Activated naive CD4-positive, alpha-beta T cell treated with anti-CD3 and anti-CD28 coated beads, Interleukin-2, amount 50 U/mL, for 16 hours (primary cell): ENCODE measurements at regions not wholly inside any gene's neighbourhood (a gene's known extent, or its start where the extent isn't known, plus 50 kb on each side); places are given as distances from the start of the nearest gene placed in this dataset.
"Not testable (repeated sequence)": the region's sequence is repeated elsewhere in the genome, so short reads cannot be mapped to it uniquely, and the experiment has no call there.

Experiments used
- DNase-seq: peaks from one replicate; pipeline ENCODE4 v3.0.0-alpha.2; 2020

DNA sequence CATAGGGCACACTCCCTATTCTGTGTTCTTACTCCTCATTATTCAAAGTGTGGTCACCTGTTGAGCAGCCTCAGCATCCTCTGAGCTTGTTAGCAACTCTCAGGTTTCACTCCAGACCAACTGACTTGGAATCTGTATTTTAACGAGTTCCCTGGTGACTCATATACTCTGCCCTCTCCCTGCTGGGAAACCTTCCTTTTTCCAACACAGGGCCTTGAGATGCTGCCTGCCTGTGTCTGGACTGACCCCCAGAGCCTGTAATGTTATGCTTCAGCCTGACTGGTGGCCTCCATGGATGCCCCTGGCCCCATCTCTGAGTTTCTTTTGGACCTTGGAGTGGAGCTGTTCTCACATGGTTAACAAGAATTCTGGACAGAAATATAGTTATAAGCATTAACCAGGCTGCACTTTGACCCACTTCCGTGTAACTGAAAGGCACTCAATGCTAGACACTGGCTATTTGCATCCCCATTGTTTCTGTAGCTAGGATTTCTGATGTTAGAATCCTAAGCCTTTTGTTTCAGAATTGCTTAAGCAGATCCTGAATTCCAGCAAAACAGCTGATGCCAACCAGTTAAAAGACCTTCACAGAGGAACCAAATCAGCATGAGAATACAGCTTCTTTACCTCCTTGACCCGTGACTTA is 262.6 kb downstream of the STIM2 start:
- DNase-seq = no peak

DNA sequence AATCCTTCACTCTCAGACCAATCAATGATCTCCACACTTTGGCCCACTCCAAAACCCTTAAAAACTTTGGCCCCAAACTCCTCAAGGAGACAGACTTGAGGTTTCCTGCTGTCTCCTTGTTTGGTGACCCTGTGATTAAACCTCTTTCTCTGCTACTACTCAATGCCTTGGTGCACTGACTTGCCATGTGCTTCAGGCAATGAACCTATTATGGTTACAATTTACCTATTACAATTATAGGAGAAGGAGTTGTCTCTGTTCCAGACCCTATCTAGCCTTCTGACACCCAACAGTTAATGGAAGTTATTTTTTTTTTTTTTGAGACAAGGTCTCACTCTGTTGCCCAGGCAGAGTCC is 263.1 kb downstream of the STIM2 start:
- DNase-seq = no peak

DNA sequence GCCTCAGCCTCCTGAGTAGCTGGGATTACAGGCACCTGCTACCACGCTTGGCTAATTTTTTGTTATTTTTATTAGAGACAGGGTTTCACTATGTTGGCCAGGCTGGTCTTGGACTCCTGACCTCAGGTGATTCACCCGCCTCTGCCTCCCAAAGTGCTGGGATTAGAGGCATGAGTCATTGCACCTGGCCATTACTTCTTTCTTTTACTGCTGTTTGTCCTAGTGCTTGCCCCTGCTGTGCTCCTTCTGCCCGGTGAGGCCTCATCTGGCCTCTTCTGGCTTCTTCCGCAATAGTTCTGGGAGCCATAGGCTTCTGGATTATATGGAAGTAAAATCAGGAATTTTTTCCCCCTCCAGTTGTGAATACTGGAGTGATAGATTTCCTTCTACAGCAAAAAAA is 266.3 kb downstream of the STIM2 start:
- not testable (repeated sequence) for DNase-seq

DNA sequence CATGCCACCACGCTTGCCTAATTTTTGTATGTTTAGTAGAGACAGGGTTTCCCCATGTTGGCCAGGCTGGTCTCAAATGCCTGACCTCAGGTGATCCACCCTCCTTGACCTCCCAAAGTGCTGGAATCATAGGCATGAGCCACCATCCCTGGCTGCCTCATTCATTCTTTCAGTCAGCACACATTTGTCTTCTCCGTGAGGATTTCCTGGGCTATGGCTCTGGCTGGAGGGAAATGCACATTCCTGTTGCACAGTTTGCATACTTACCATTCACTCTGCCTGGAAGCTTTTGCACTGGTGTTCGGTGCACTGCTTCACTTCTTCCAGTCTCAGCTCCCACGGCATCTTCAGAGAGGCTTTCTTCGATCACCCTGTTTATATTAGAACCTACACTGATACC is 267.8 kb downstream of the STIM2 start:
- no peak for DNase-seq

DNA sequence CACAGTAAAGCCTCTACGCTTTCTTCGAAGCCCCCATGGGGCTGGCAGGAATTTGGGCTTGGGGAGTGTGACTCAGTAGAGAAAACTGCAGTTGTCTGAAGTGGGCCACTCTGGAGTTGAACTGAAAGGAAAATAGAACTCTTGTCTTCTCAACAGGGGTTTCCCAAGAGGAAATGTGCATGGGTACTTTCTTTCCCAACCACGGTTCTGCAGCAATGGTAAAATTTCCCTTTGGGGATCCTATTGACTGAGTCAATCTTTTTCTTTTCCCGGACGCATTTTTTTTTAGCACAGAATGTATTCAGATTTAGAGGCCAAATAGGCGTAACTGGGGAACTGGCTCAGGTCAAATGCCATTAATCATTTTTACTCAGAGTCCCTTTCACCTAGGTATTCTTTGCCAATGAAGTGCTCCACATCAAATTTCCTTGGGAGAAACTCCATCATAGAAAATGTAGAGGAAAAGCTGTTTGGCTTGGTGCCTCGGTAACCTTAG is 269.3 kb downstream of the STIM2 start:
- no peak for DNase-seq

DNA sequence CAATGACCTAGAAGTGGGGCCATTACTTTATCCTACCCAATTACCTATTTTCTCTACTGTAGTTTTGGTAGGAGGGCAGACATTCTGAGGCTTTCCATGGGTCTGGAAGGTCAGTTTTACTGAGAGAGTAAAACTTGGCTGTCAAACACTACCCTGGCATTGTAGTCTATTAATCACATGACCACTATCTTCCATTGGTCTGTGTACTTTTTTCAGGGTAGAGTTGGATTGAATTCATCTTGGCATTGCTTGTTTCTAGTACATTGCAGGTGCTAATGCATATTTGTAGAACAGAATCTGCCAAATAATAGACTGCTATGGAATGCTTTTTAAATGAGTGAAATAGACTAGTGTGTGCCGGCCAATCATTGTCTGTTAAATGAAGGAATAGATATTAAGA is 271.9 kb downstream of the STIM2 start:
- no peak for DNase-seq

DNA sequence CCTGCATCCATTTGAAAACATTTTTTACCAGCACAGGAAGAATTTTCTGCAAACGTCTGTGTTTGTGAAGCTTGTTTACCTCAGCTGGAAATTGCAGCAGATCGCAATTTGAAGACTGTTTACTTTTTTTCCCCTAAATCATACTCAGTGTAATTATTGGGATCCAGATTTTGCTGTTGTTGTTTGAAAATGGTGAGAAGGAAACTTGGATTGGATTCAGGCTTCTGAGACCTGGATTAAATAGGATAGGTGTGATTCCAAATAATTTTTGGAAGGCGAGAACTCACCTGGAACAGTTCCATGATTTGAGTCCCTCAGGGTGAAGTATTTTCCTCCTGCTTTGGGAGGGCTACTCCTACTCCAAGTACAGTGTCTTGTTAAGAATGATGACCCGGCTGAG is 279.8 kb downstream of the STIM2 start:
- DNase-seq = no peak

DNA sequence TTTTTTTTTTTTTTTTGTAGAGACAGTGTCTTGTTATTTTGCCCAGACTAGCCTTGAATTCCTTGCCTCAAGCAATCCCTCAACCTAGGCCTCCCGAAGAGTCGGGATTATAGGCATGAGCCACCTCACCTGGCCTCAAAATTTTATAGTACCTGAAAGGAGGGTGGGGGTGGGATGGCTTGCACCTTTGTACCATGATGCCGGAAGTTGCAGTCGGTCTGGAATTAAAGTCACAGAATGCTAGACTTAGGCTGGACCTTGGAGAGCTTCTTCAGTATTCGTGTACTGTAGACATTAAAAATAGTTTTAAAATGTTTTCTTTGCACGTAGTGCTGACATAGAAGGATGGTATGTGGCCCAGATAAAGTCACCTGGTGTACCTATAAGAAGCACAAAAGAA is 280.9 kb downstream of the STIM2 start:
- no peak for DNase-seq

DNA sequence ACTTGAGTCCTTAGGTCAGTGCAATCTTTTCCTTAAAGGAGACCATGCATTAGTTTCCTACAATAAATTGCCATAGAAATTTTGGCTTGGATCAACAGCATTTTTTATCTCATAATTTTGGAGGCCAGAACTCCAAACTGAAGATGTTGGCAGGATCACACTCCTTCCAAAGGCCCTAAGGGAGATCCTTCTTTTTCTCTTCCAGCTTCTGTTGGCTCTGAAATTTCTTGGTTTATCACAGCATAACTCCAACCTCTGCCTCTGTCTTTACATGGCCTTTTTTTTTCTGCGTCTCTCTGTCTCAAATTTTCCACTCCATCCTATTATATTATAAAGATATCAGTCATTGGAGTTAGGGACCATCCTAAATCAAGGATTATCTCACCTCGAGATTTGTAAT is 282.2 kb downstream of the STIM2 start:
- DNase-seq = no peak

DNA sequence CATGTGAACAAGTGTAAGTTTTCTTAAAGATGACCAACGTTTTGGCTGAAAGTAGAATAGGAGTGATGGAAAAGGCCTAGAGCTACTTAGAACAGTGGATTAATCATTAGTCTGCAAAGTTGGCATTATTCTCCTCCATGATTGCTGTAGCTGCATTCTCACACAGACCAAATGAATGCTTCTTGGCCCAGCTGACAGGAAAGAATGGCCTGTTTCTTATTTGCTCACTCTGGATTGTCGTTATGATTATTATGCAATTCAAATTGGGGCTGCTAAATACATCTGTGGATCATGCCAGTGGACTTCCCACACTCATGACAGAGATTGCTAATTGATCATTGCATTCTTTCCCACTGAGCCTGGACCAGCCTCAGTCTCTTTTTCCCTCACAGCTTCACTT is 285.0 kb downstream of the STIM2 start:
- DNase-seq = no peak

DNA sequence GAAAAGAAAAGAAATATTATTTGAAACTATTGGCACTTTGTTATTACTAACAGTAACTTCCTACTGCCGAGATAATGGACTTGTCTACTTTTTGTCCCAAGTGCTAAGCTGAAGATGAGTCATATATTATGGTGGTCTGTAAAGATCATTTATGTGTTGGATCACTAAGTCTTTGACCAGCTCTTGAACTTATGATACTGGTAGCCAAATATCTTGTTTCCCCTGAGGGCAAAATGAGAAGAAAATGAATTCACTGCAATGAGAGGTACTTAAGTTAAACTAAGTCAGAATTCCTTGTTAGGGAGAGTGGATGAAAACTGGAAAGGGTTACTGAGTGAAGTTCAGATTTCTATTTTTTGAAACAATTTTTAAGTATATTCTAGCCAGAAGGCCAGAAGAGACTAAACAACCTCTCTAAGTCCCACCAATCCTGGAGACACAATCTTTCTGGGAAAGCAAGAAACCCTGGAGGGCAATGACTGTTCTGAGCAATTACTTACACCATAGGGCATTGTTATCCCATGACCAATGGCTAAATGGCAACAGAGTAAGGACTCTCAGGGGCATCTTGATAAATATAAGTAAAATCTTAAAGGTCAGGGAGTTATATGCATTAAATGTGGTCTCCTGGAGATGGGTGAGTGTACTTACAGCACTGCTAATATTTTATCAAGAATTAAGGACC is 287.7 kb downstream of the STIM2 start:
- no peak for DNase-seq

DNA sequence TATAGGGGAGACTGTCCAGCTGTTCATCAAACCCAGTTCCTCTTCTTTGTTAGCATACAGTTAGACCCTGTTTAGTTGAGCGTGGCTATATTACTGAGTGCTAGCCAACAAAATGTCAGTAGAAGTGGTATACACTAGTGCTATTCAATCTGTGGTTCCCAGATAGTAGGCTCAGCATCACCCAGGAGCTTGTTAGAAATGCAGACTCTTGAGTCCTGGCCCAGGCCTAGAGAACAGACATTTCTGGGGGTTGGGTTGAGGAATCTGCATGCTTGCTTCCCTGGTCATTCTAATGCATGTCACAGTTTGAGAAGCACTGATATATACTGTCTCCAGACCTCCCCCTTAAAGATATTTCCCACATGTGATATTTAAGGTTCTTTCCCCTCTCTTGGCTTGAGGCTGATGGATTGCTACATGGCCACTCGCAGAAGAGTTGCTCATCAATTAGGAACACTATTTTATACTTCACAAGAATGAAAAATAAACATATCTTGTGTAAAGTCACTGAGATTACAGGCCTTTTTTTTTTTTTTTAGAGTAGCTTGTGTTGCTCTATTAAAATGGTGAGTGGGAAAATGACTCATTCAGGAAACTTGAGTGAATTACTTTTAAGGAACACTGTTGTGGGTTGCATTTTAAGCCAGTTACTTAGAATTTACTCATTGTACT is 289.0 kb downstream of the STIM2 start:
- no peak for DNase-seq

DNA sequence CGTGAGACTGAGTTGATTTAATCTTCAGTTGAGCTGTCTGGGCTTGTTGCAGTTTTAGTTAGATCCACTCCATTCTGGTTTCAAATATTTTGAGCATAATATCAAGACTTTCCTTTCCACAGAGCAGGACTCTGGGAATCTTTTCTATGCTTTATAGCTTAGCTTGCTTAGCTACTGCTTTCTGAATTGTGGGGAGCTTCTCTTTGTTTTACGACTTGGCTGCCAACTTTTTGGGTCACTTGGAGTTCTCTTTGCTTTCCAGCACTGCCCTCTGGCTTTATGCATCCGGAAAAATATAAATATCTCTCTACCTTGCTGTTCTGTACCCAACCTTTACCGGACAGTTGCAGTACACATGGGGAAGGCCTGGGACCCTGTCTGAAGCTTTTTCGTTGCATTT is 292.1 kb downstream of the STIM2 start:
- DNase-seq = no peak

DNA sequence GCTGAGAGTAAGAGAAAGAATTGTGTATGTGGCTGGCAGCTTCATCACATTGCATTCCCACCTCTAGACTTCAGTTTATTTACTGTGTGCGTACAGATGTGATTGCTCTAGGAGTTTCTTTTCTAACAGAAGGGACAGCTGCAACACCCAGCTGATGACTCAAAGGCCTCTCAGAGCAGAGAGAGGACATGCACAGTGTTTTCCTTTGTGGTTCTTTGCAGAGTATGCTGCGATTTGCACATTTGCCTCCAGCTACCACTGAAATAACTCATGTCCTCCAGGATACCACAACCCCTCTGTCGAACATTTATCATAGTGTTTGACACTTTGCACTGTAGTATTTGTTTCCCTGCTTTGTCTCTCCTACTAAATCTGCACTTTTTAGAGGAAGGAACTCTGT is 294.1 kb downstream of the STIM2 start:
- no peak for DNase-seq

DNA sequence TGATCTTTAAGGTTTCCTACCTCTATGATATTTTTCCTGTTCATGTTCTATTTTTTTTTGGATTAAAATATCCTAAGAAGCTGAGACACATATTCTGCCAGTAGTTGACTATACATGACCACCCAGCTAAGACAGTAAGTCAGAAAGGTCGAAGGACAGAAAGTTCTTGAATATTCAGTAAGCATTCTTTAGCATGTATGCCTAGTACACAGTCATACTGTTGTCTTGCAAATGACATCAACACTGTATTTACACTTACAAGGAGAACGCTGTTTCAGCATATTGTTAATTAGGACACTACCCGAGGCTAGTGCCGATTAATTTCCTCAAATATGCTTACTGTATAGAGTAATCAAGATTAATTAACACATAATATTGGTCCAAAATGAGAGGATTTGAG is 300.6 kb downstream of the STIM2 start:
- DNase-seq = no peak

DNA sequence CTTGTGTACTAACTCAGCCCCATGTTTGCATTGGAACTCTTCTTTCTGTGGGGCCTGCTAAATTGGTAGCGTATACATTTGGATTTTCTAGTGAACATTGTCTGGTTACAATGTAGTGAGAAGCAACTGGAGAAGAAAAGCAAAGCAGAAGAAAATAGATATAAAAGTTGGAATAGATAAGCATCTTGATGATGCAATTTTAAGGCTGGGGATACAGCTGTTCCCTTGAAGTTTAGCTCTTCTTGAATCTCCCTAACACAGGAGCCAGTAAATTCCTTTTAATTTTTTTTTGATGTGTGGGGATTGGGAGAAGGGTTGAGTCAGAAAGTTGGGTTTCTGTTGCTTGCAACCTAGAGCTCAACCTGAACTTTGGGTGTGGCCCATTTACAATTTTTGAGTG is 308.1 kb downstream of the STIM2 start:
- no peak for DNase-seq

DNA sequence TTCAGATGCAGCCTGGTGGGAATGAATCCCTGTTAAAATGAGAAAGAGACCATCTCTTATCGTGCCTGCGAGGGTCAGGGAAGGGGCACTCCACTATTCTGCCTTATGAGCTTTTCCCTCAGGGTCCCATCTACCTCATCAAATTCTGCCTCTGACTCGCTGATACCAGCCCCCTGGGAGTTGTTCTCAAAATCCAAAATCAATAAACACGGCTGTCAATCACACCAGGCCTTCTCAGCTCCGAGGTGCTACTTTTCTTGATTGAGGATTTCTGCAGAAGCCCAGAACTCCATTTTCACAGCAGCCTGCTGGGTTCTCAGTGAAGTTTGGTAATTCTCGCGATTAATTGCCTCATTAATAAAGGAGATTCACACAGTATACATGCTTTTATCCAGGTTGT is 312.6 kb downstream of the STIM2 start:
- DNase-seq = no peak

DNA sequence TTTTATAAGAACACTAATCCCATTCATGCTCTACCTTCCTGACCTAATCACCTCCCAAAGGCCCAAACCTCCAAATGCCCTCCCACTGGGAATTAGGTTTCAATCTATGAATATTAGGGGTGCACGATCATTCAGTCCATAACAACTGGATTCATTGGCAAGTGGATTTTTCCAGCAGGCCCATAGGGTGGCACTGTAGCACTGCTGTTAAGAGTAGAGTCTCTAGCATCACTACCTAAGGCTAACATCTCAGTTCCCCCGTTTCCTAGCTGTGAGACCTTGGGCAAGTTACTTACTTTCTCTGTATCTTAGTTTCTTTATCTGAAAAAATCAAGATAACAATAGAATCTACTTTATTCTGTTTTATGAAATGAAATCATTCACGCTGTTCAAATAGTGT is 315.8 kb downstream of the STIM2 start:
- DNase-seq = no peak

DNA sequence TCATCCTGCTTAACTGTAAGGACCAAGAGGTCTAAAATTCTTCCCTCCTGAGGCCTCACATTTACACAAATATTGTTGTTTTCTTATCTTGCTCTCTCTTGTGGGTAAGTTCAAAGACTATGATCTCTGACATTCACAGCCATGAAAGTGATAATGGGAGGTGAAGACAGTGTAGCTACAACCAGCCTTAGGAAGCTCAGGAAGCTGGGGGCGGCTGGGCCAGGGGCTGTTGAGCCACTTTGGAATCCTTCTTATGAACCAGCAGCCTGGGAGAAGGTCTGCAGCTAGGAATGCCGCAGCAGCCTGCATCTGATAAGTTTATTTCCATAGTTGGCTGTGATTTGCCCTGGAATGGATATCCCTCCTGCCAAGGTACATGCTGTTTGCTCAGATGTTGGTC is 316.2 kb downstream of the STIM2 start:
- no peak for DNase-seq

DNA sequence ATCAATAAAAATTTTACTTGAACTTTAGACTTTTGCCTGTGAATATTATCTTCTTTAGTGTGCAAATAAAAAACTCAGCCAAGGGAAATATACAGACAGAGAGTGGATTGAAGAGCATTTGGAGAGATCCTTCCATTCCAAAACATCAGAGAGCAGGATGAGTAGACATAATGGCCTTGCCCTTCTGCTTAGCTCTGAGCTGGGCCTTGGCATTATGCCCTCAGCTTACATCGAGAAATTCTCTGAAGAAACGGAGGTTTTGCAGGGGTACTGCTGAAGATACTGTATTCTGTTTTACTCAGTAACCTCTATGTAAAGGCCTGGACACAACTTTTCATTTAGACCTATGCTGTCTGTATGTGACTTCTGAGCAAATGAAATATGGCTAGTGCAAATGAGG is 317.4 kb downstream of the STIM2 start:
- no peak for DNase-seq

DNA sequence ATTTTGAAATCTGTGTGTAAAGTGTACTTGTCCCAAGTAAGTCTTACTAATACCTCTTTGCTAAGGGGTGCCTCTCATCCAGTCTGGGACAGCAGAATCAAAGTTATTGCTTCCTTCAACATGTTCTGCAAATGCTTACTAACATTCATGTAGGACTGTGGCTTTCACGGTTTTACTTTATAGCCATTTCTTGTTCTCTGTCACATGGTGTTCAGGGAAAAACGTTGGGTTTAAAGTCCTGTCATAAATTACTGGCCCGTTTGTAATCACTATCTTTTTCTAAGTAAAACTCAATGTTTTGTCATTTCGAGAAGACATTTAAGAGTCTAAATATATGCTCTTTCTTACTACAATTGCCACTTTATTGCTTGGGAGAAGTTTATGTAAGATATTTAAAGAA is 321.1 kb downstream of the STIM2 start:
- no peak for DNase-seq

DNA sequence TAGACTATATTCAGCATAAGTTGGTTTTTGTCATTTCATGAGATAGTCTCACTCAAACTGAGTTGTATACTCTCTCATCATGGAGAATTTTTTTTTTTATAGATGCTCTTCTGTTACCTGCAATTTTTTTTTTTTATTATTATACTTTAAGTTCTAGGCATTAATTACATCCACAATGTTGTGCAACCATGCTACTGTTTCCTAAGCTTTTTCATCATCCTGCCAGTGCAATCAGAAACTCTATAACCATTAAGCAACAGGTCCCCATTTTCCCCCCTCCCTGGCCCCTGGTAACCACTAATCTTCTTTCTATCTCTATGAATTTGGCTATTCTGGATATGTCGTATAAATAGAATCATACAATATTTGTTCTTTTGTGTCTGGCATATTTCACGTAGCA is 321.6 kb downstream of the STIM2 start:
- DNase-seq = no peak

DNA sequence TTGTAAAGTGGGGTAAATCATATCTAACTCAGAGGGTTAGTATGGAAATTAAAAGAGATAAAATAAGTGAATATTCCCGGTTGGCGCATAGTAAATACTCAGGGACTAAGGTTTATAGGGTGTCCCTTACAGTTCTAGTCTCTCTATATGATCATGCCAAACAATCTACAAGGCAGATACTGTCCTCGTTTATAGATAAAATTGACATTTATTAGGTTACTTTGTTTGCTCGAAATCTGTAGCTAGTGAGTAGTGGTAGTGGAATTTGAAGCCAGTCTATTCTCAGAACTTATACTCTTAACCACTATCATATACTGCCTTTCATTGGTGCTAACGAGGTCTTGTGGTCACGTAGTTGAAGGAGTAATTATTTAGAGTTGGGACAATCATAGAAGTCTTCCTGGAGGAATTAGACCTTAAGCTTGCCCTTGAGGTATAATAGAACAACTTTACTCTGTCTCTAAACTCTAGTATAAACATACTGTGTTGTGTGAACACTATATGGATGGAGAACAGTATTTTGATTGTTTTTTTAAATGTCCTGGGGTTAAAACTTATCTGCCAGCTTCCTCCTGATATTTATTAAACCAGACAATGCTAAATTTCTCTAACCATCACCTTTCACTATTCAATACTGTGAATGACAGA is 324.0 kb downstream of the STIM2 start:
- DNase-seq = no peak

DNA sequence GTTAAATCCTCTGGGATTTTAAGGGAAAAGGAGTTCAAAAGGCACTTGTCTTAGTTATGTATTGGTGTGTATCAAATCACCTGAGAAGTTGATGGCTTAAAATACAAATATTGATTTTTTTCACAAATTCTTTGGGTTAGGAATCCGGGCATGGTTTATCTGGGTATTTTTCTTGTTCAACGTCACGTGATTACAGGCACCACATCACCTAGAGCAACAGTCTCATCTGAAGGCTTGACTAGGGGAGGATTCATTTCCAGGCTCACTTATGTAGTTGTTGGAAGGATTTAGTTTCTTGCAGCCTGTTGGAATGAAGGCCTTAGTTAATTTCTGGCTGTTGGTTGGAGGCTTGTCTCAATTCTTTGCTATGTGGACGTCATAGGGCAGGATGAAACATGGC is 326.1 kb downstream of the STIM2 start:
- DNase-seq = no peak
